SHP77 treated with DMSO at 0.1 percent for 48 hours (cell line): ENCODE measurements at regions not wholly inside any gene's neighbourhood (a gene's known extent, or its start where the extent isn't known, plus 50 kb on each side); places are given as distances from the start of the nearest gene placed in this dataset.

Source experiments
- DNase-seq: peaks from one replicate; lab custom pipeline; 2025; lab: John Stamatoyannopoulos, UW

DNA sequence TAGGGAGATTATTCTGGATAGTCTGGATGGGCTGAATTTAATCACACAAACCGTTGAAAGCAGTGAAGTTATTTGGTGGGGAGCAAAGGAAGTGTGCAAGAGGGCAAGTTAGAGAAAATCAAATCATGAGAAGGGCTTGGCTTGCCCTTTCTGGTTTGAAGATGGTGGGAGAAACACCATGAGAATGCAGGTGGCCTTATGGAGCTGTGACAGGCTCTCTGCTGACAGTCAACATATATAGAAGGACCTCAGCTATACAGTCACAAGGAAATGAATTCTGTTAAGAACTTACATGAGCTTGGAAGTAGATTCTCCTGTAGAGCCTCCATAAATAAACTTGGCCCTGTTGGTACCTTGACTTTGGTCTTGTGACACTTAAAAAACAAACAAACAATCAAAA lies 72.3 kb downstream of the GMNC start:
- no peak for DNase-seq

- no peak for DNase-seq
Observed at GRCh38 chr3:190786898-190787297, 75.6 kb downstream of the GMNC start.

- DNase-seq = no peak
Observed at GRCh38 chr3:190785047-190785446, 77.4 kb downstream of the GMNC start.

DNA sequence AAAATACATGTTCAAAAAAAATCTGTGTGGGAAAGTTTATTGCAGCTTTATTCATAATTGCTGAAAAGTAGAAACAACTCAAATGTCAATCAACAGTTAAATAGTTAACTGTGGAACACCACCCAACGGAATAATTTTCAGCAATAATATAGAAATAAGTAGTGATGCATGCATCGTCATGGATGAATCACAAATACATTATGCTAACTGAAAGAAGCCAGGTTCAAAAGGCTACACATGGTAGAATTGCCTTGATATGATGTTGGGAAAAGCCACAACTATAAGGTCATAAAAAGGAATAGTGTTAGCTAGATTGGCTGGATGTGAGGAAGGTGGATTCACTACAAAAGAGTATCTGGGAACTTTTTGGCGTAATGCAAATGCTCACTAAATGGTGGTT lies 82.0 kb downstream of the GMNC start:
- DNase-seq = no peak

DNA sequence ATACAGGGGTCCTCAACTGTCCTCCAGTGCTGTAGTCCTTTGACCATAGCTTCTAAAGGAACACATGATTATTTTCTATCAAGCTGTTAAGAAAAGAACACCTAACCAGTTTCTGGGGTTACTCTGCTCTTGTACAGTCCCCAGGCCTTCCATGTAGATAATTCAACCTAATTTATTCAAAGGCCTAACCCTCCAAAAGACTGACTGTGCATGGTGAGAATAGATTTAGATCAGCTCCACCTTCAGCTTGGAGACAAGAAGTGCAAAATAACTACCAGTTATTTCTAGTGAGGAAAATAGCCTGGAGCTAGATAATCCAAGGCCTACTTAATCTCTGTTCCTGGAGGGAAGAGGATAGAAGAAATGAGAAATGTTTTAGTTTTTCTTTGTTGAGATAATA lies 87.9 kb downstream of the GMNC start:
- no peak for DNase-seq

GRCh38 chr3:190773948-190774347 lies 88.5 kb downstream of the GMNC start:
- no peak for DNase-seq

DNA sequence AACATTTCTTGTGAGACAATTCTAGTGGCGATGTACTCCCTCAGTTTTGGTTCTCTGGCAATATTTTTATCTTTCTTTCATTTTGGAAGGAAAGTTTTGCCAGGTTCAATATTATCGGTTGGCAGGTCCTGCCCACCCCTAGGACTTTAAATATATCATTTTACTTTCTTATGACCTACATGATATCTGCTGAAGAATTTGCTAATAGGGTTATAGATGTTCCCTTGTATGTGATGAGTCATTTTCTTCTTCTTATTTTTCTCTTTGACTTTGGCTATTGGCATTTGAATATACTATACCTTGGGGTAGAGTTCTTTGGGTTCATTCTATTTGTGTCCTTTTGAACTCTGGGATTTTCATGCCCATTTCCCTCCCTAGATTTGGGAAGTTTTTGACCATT lies 89.7 kb downstream of the GMNC start:
- no peak for DNase-seq

DNA sequence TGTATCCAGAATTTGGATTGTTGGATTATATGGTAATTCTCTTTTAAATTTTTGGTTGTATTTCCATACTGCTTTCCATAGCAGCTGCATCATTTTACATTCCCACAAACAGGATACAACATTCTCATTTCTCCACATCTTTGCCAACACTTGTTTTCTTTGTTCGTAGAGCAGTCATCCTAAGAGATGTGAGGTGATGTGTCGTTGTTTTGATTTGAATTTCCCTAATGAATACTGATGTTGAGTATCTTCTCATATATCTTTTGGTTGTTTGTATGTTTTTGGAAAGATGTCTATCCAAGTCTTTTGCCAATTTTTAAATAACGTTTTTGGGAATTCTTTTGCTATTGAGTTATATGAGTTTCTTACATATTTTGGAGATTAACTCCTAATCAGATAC lies 93.6 kb downstream of the GMNC start:
- DNase-seq = no peak

GRCh38 chr3:190767851-190768250 lies 94.6 kb downstream of the GMNC start:
- DNase-seq = no peak

- DNase-seq = no peak
Observed at GRCh38 chr3:190764231-190765134, 98.0 kb downstream of the GMNC start.

DNA sequence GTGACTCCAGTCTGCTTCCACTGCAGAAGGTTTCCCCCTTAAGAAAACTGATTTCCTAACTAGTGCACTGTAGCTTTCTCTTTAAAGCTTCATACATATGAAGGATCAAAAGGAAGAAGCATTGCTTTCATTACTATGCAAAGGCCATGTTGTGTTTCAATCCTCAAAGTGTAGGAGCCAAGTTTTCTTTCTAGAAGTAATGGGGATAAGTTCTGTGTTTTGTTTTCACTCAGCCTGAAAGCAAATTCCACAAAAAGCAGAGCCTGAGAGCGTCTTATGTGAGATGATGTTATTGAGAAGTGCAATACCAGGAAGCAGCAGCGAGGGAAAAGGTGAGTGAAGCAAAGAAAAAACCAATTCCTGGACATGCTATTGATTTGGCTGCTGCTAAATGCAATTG lies 99.7 kb downstream of the GMNC start:
- DNase-seq = no peak

GRCh38 chr3:190747571-190747970 lies 114.9 kb downstream of the GMNC start:
- no peak for DNase-seq

DNA sequence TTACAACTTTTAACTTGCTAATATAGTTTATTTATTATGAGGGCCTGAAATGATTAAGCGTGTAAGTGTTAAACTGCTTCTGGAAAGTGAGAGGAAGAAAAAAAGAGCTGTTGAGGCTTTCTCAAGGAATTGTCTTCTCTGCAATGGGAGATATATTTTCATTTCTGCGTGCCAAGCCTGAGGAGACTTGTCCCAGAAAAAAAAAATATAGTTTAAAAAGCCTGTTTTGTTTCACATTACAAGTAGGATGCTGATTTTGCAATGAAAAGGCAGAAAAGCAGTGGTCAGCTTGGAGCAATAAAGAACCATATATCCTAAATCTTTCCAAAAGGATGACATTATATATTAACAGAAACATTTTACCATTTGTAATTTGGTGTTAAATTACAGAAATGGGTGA lies 115.5 kb downstream of the GMNC start:
- no peak for DNase-seq

- no peak for DNase-seq
Observed at GRCh38 chr3:190746531-190746930, 116.0 kb downstream of the GMNC start.

DNA sequence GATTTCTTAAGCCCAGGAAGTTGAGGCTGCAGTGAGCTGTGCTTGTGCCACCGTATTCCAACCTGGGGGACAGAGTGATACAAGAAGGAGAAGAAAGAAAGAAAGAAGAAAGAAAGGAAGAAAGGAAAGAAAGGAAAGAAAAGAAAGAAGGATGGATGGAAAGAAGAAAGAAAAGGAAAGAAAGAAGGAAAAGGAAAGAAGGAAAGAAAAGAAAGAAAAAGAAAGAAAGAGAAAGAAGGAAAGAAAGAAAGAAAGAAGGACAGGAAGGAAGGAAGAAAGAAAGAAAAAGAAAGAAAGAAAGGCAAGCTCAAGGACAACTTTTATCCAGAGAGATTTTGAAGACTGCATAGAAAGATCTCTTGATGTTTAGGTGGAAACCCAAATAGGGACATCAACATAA lies 120.7 kb downstream of the GMNC start:
- no peak for DNase-seq

DNA sequence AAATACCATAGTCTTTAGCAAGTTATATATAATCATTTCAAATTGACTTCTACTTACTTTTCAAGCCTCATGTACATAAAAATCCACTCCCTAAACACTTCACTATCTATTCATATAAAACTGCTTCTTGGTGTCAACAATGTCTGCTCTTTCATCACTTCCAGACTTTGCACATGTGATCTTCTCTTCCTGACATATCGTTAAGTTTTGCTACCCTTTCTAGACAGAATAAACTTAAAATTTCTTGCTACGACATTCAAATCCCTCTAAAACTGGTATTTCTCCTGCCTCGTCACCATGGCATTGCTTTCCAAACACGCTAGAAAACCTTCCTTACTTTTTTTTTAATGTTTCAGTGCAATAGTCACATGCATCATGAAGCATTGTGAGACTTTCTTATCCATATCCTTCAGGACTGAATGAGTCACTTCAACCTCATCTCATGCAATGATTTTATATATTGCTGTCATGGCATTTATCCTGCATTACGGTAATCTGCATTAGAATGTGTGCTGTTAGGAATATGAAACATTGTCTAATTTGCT lies 122.8 kb downstream of the GMNC start:
- no peak for DNase-seq

- DNase-seq = no peak
Observed at GRCh38 chr3:190738636-190739155, 123.8 kb downstream of the GMNC start.

GRCh38 chr3:190737446-190737845 lies 125.0 kb downstream of the GMNC start:
- DNase-seq = no peak

DNA sequence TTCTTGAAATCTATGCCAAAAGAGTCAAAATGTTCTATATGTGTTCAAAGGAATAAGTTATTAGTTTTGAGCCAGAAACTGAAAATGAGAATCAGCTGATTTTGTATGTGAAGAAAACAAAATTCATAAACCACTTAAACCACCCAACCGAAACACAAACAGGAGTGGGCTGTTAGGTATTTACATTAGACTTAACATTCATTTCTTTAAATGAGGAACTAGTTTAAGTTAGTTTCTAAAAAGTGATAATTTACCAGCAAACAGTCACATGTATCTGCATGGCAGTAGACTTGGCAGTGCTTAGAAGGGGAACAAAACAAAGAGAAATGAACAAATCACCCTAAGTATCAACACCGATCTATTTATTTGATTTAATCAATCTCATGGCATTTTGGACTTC lies 128.0 kb downstream of the GMNC start:
- DNase-seq = no peak

DNA sequence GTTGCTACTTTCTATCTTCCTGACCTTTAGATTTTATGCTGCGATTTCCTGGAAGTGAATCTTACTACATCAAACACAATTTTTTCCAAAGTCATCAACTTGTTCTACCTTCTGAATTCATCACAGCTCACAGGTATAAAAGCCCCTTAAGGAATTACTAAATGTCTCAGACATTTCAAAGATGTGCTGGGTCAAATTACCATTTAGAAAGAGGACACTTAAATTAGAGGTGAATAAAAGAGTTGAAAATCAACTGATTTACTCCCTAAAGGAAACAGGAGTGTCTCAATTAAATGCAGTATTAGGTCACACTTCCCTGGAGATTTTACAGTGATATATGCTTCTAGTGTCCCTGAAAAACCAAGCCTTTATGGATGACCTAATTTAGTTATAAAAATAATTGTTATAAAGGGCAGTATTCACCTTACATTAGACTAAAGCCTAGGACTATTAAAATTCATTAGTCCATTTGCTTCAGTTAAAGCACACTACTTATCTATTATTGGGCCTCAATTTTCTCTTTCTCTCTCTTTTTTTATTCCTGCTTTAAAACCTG lies 128.8 kb downstream of the GMNC start:
- DNase-seq = no peak

- no peak for DNase-seq
Observed at GRCh38 chr3:190731596-190731995, 130.9 kb downstream of the GMNC start.

GRCh38 chr3:190728574-190729246 lies 133.8 kb downstream of the GMNC start:
- DNase-seq = no peak
